GM23248 (cell line): ENCODE measurements at regions not wholly inside any gene's neighbourhood (a gene's known extent, or its start where the extent isn't known, plus 50 kb on each side); places are given as distances from the start of the nearest gene placed in this dataset.

ENCODE experiments used
- EZH2 ChIP-seq: fragments of 200-600 bp; sonication (generic); IDR thresholded peaks from 2 replicates; pipeline ENCODE4 v1.6.1; 2018; ENCODE audit warnings: antibody characterized with exemption, mild to moderate bottlenecking; ENCODE audit not compliant: insufficient read depth, poor library complexity, severe bottlenecking
- EZH2phosphoT487 ChIP-seq: fragments of 200-600 bp; sonication (generic); IDR thresholded peaks from 2 replicates; pipeline ENCODE4 v1.6.1; 2018; ENCODE audit warnings: antibody characterized with exemption, moderate library complexity, mild to moderate bottlenecking, low read depth; ENCODE audit not compliant: insufficient read depth

- no peak for TF ChIP-seq EZH2phosphoT487
- TF ChIP-seq EZH2, result no peak
Observed at GRCh38 chr4:3352941-3353594, 60.2 kb downstream of the RGS12 start.
